ENCODE measurements at regions not wholly inside any gene's neighbourhood (a gene's known extent, or its start where the extent isn't known, plus 50 kb on each side); places are given as distances from the start of the nearest gene placed in this dataset.
A peak's percentile ranks its signal among the peaks of the same experiment; 100 is the strongest.

DNA sequence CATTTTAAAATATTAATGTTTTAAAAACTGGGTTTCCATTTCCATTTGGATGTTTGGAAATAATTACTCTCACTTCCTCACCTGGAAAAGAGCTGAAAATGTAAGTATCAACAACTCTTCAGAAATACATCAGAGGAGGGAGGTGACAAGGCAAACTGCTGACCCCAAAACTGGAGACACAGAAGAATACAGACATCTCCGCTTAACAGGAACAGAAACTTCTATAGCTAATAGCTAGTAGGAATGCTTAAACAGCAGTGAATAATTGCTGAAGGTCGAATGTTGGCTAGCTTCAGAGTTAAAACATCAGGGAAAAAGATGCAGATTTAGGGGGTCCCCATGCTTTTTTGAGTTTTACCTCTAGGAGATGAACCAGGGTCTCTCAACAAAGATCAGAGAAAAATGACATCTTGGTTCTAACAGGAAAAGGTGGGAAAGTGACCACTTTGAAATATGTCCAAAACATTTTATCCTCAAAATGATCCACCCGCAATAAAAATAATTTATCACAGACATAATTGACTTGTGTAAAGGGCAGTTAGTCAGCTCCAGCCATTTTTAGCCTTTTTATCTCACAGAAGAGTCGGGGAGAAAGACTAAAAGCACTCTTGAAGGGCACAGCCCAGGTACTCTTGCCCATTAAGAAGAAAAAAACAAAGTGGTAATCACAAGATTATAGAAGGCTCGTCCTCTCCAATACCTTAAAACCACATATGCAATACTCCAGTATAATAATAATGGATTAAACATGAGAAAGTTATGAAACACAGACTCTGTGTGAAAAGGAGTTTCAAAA, 1474.9 kb downstream of the EFNA5 start:
- H3K27me3 Mint-ChIP-seq (ENCODE audit: low read depth, poor library complexity): no peaks in the 10 kb centered on the region
- TF ChIP-seq, protein P1, sequence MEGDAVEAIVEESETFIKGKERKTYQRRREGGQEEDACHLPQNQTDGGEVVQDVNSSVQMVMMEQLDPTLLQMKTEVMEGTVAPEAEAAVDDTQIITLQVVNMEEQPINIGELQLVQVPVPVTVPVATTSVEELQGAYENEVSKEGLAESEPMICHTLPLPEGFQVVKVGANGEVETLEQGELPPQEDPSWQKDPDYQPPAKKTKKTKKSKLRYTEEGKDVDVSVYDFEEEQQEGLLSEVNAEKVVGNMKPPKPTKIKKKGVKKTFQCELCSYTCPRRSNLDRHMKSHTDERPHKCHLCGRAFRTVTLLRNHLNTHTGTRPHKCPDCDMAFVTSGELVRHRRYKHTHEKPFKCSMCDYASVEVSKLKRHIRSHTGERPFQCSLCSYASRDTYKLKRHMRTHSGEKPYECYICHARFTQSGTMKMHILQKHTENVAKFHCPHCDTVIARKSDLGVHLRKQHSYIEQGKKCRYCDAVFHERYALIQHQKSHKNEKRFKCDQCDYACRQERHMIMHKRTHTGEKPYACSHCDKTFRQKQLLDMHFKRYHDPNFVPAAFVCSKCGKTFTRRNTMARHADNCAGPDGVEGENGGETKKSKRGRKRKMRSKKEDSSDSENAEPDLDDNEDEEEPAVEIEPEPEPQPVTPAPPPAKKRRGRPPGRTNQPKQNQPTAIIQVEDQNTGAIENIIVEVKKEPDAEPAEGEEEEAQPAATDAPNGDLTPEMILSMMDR (IDR thresholded peaks at IDR 0.05): no peak
- H3K9me3 Mint-ChIP-seq: no peaks in the 10 kb centered on the region
- H3K4me1 Mint-ChIP-seq: peaks cover 10% of the 10 kb centered on the region
- H3K4me3 Mint-ChIP-seq: no peak overlapping the region
- DNase-seq: no peak
- no peak overlapping the region for H3K27ac Mint-ChIP-seq
- H3K36me3 Mint-ChIP-seq (ENCODE audit: low read depth): no peaks in the 10 kb centered on the region

DNA sequence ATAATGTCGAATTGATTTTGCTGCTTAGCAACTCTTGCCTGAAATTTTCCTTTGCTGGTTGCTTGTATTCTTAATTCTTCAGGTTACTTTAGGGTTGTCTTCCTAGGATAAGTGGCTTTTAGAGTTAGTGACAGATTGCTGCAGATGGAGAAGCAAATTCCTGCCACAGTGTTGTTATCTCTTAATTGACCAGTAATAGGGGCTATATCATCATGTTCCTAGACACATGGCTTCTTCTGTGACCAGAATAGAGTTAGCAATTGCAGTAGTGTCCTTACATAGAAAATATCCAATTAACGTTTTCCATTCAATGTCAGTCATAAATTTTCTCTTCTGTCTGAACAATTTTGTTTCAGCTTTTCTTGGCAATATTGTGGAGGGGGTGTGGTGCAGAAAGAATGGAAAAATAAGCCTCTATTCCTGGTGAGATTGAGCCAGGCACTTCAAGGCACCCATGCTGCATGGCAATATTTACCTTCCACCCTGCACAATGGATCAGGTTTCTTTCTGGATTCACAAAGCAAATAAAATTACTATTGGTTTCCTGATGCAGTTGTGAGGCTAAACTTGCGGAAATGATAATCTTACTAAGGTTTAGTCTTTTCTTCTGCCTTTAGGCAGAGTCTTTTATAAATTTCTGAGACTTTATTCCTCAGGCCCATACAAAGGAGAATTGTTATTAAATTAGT, 1481.5 kb downstream of the EFNA5 start:
- DNase-seq: no peak
- H3K36me3 Mint-ChIP-seq (ENCODE audit: low read depth): peaks cover 3% of the 10 kb centered on the region
- peaks cover 7% of the 10 kb centered on the region for H3K4me1 Mint-ChIP-seq
- TF ChIP-seq, protein P1 (IDR thresholded peaks at IDR 0.05): no peak
- H3K27ac Mint-ChIP-seq: peak overlapping the region; percentile 81
- H3K27me3 Mint-ChIP-seq (ENCODE audit: low read depth, poor library complexity): no peaks in the 10 kb centered on the region
- peaks cover 11% of the 10 kb centered on the region for H3K9me3 Mint-ChIP-seq
- H3K4me3 Mint-ChIP-seq: no peak overlapping the region

DNA sequence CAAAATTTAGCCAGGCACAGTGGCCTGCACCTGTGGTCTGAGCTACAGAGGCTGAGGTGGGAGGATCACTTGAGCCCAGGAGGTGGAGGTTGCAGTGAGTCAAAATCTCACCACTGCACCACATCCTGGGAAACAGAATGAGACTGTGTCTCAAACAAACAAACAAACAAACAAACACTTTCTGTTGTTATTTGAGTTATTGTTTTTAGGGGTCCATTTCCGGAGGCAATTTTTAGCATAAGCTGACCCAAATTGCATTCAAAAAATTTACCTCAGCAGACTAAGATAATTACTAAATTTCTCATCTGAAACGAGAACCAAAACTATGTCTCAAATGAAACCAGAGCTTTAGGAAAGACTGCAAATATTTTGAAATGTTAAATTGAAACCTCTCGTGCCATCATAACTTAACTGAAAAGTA, 1485.1 kb downstream of the EFNA5 start:
- Mint-ChIP-seq H3K4me1 (peaks cover 29% of the 10 kb centered on the region), H3K36me3 (ENCODE audit: low read depth) (peaks cover 3% of the 10 kb centered on the region), H3K27ac (no peak overlapping the region), H3K27me3 (ENCODE audit: low read depth, poor library complexity) (no peaks in the 10 kb centered on the region), H3K9me3 (peaks cover 11% of the 10 kb centered on the region), H3K4me3 (no peak overlapping the region)
- no peak for DNase-seq
- TF ChIP-seq, protein P1 (IDR thresholded peaks at IDR 0.05): no peak

DNA sequence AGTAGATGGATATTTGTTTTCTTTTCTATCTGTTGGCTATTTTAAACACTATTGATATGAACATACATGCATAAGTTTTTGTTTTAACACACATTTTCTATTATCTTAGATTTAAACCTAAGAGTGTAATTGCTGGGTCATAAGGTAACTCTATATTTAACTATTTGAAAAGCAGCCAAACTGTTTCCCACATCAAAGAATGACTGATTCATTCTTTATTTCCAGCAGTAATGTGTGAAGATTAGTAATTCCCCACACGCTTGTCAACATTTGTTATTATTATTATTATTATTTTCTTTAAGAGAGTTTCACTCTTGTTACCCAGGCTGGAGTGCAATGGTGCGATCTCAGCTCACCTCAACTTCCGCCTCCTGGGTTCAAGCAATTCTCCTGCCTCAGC, 1495.8 kb downstream of the EFNA5 start:
- Mint-ChIP-seq H3K4me1 (no peaks in the 10 kb centered on the region), H3K9me3 (peaks cover 36% of the 10 kb centered on the region), H3K27me3 (ENCODE audit: low read depth, poor library complexity) (no peaks in the 10 kb centered on the region), H3K36me3 (ENCODE audit: low read depth) (no peaks in the 10 kb centered on the region), H3K4me3 (no peak overlapping the region), H3K27ac (no peak overlapping the region)
- TF ChIP-seq, protein P1 (IDR thresholded peaks at IDR 0.05): no peak
- no peak for DNase-seq

DNA sequence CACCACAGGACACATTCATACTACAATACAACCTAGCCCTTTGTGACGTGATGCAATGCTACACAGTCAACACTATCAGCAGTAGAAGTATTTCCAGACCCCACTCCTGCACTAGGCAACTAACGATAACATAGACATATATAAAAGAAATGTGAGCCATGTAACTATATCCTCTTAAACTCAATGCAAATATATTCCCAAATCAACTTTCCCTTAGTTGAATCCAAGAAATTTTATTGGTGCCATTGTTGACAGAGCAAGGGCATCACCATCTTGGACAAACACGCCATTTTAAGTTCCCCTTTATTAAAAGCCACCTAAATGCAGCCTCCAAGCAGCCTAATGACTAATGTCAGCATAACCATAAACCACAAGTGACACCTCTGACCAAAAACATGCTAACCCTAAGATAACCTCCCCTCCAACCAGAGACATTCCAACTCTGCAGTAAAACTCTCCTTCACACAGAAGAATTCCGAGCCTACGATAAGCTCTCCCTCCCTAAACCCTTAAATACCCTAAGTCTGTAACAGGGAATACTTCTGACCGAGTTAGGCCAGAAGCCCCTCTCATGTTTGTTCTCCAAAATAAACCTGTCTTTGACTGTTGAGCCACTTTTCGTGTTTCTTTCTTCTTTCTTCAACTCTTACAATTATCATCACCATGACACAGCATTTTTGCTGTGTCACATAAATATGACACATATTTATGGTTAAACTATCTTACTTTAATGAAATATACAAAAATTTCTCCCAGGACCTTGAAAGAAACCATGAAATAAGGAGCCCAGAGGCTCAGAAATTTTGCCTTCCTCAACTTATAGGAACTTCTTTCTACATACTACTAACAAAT, 1497.8 kb downstream of the EFNA5 start:
- Mint-ChIP-seq H3K27ac (no peak overlapping the region), H3K4me3 (no peak overlapping the region), H3K27me3 (ENCODE audit: low read depth, poor library complexity) (no peaks in the 10 kb centered on the region), H3K9me3 (peaks cover 29% of the 10 kb centered on the region), H3K4me1 (no peaks in the 10 kb centered on the region), H3K36me3 (ENCODE audit: low read depth) (no peaks in the 10 kb centered on the region)
- TF ChIP-seq, protein P1 (IDR thresholded peaks at IDR 0.05): no peak
- DNase-seq: no peak

Measured in nephron progenitor cell (in vitro differentiated cells).